Small intestine (tissue), 7 donors: ENCODE measurements at regions not wholly inside any gene's neighbourhood (a gene's known extent, or its start where the extent isn't known, plus 50 kb on each side); places are given as distances from the start of the nearest gene placed in this dataset.

Experiments
- DNase-seq, 2 donors: peaks; one replicate each; pipeline versions ENCODE4 v3.0.0 to v3.0.0-alpha.2; 2013
- FAIRE-seq: peaks from 2 replicates; lab custom pipeline; 2012; peaks lifted over from hg19 to GRCh38; lab: Jason Lieb, UNC
- H3K27ac ChIP-seq, 3 donors: one replicate each; pipeline ENCODE4 v1.5.1; 2013; ENCODE audit warnings: low read length in 2 of 3, mild to moderate bottlenecking in 2 of 3, control low read depth in 1 of 3, inconsistent platforms in 1 of 3, low read depth in 1 of 3, moderate library complexity in 1 of 3
- H3K27me3 ChIP-seq, 3 donors: one replicate each; pipeline ENCODE4 v1.6.1; 2013; ENCODE audit warnings: low read length in 3 of 3, inconsistent platforms in 1 of 3; ENCODE audit not compliant: control insufficient read depth in 3 of 3, insufficient read depth in 3 of 3
- H3K36me3 ChIP-seq, 3 donors: one replicate each; pipeline ENCODE4 v1.6.1; 2013; ENCODE audit warnings: low read length in 3 of 3, inconsistent platforms in 1 of 3, low read depth in 1 of 3, mild to moderate bottlenecking in 1 of 3, moderate library complexity in 1 of 3; ENCODE audit not compliant: control insufficient read depth in 3 of 3, insufficient read depth in 2 of 3
- H3K4me1 ChIP-seq, 3 donors: one replicate each; pipeline ENCODE4 v1.6.1; 2013; ENCODE audit warnings: low read length in 2 of 3, inconsistent platforms in 1 of 3, low read depth in 1 of 3, mild to moderate bottlenecking in 1 of 3, moderate library complexity in 1 of 3; ENCODE audit not compliant: control insufficient read depth in 3 of 3, insufficient read depth in 2 of 3
- H3K4me3 ChIP-seq, 3 donors: one replicate each; pipeline ENCODE4 v1.5.1; 2013; ENCODE audit warnings: low read length in 3 of 3, control low read depth in 1 of 3, inconsistent platforms in 1 of 3, low read depth in 1 of 3, mild to moderate bottlenecking in 1 of 3, moderate library complexity in 1 of 3
- H3K9me3 ChIP-seq, 2 donors: one replicate each; pipeline ENCODE4 v1.6.1; 2013; ENCODE audit warnings: low read depth in 1 of 2, low read length in 1 of 2; ENCODE audit not compliant: control insufficient read depth in 2 of 2, insufficient read depth in 1 of 2
- WGBS, 3 donors: extraction: QIAGEN DNeasy Blood & Tissue Kit; methylation state at CpG; one replicate each; pipeline ENCODE4 v1.1.7; 2013; 5-methylcytosine and 5-hydroxymethylcytosine counted together
- donor health status: healthy with polysubstance abuse.
- donor health status: control.
- donor health status: control.
- donor health status: Bipolar disorder and iron deficiency.
- donor health status: healthy.

GRCh38 chr3:163916596-163917560, 1161.4 kb downstream of the SI start:
- no peak for FAIRE-seq
- Histone ChIP-seq H3K4me3 (no peak overlapping the region), H3K27ac (no peak overlapping the region), H3K4me1 (no peaks in the 10 kb centered on the region), H3K36me3 (no peaks in the 10 kb centered on the region), H3K27me3 (no peaks in the 10 kb centered on the region), H3K9me3 (no peaks in the 10 kb centered on the region)
- WGBS, 3 donors: 72 to 83% (median 73%) methylated on average over 4 of the region's 4 CpGs
- DNase-seq: peak; percentile 4 to 11

- 89 to 94% (median 90%) methylated on average over 2 of the region's 2 CpGs for WGBS, 3 donors
- Histone ChIP-seq H3K27me3 (no peaks in the 10 kb centered on the region), H3K4me1 (no peaks in the 10 kb centered on the region), H3K9me3 (no peaks in the 10 kb centered on the region), H3K36me3 (no peaks in the 10 kb centered on the region), H3K4me3 (no peak overlapping the region), H3K27ac (no peak overlapping the region)
- FAIRE-seq (no peak), DNase-seq (no peak)
These were observed 1163.0 kb downstream of the SI start for GRCh38 chr3:163915280-163915679.

GRCh38 chr3:163914567-163914966, 1163.7 kb downstream of the SI start:
- no peaks in the 10 kb centered on the region for H3K9me3 ChIP-seq
- no peaks in the 10 kb centered on the region for H3K36me3 ChIP-seq
- H3K4me1 ChIP-seq: no peaks in the 10 kb centered on the region
- FAIRE-seq (no peak), DNase-seq (peak in 1 of 2 donors; percentile 20)
- H3K4me3 ChIP-seq: no peak overlapping the region
- WGBS, 3 donors: 44 to 67% (median 59%) methylated on average over 1 of the region's 1 CpG
- no peaks in the 10 kb centered on the region for H3K27me3 ChIP-seq
- no peak overlapping the region for H3K27ac ChIP-seq

GRCh38 chr3:163891771-163892170, 1186.5 kb downstream of the SI start:
- Histone ChIP-seq H3K27ac (no peak overlapping the region), H3K27me3 (no peaks in the 10 kb centered on the region), H3K4me1 (no peaks in the 10 kb centered on the region), H3K36me3 (no peaks in the 10 kb centered on the region), H3K9me3 (no peaks in the 10 kb centered on the region), H3K4me3 (no peak overlapping the region)
- FAIRE-seq: no peak
- no peak for DNase-seq
- whole genome bisulfite sequencing, 3 donors: 77 to 87% (median 81%) methylated on average over 7 of the region's 7 CpGs

- DNase-seq: no peak
- WGBS, 3 donors: 44 to 70% (median 66%) methylated on average over 2 of the region's 2 CpGs
- Histone ChIP-seq H3K9me3 (no peaks in the 10 kb centered on the region), H3K4me3 (no peak overlapping the region), H3K36me3 (no peaks in the 10 kb centered on the region), H3K27ac (no peak overlapping the region), H3K27me3 (no peaks in the 10 kb centered on the region), H3K4me1 (no peaks in the 10 kb centered on the region)
- no peak for FAIRE-seq
These were observed 1187.6 kb downstream of the SI start for GRCh38 chr3:163890661-163891060.

- H3K4me1 ChIP-seq: no peaks in the 10 kb centered on the region
- H3K4me3 ChIP-seq: no peak overlapping the region
- H3K9me3 ChIP-seq: peaks cover 0 to 13% of the 10 kb centered on the region in 2 donors
- H3K36me3 ChIP-seq: no peaks in the 10 kb centered on the region
- WGBS, 3 donors: 88 to 90% (median 89%) methylated on average over 4 of the region's 4 CpGs
- no peak overlapping the region for H3K27ac ChIP-seq
- no peaks in the 10 kb centered on the region for H3K27me3 ChIP-seq
- DNase-seq (no peak), FAIRE-seq (no peak)
These were observed 1199.1 kb downstream of the SI start for GRCh38 chr3:163879172-163879571.

GRCh38 chr3:163878396-163878795, 1199.9 kb downstream of the SI start:
- no peaks in the 10 kb centered on the region for H3K36me3 ChIP-seq
- H3K4me3 ChIP-seq: no peak overlapping the region
- no peak for FAIRE-seq
- no peak for DNase-seq
- 81 to 87% (median 85%) methylated on average over 4 of the region's 4 CpGs for WGBS, 3 donors
- H3K27ac ChIP-seq: no peak overlapping the region
- no peaks in the 10 kb centered on the region for H3K27me3 ChIP-seq
- no peaks in the 10 kb centered on the region for H3K4me1 ChIP-seq
- peaks cover 0 to 13% of the 10 kb centered on the region in 2 donors for H3K9me3 ChIP-seq

- DNase-seq (no peak), FAIRE-seq (no peak)
- WGBS, 3 donors: 82 to 89% (median 89%) methylated on average over 2 of the region's 2 CpGs
- H3K27ac ChIP-seq: no peak overlapping the region
- no peak overlapping the region for H3K4me3 ChIP-seq
- no peaks in the 10 kb centered on the region for H3K36me3 ChIP-seq
- H3K4me1 ChIP-seq: no peaks in the 10 kb centered on the region
- no peaks in the 10 kb centered on the region for H3K27me3 ChIP-seq
- H3K9me3 ChIP-seq: peaks cover 0 to 13% of the 10 kb centered on the region in 2 donors
These were observed 1200.5 kb downstream of the SI start for GRCh38 chr3:163877805-163878204.
